H9 (cell line): ENCODE measurements at regions not wholly inside any gene's neighbourhood (a gene's known extent, or its start where the extent isn't known, plus 50 kb on each side); places are given as distances from the start of the nearest gene placed in this dataset.
"Not testable (repeated sequence)": the region's sequence is repeated elsewhere in the genome, so short reads cannot be mapped to it uniquely, and the experiment has no call there.

ENCODE experiments used
- DNase-seq: peaks from one replicate; pipeline ENCODE4 v3.0.0-alpha.2; 2017
- H2AFZ ChIP-seq: one replicate; pipeline ENCODE4 v1.6.1; 2013; ENCODE audit warnings: mild to moderate bottlenecking, low read length, control low read depth, moderate library complexity
- H2AK5ac ChIP-seq: 2 replicates; pipeline ENCODE4 v1.6.1; 2013; ENCODE audit warnings: low read length, control low read depth, mixed read lengths; ENCODE audit not compliant: insufficient read length
- H2BK120ac ChIP-seq: one replicate; pipeline ENCODE4 v1.6.1; 2013; ENCODE audit warnings: low read depth, mild to moderate bottlenecking, low read length, control low read depth, inconsistent platforms; ENCODE audit not compliant: poor library complexity, severe bottlenecking
- H2BK12ac ChIP-seq: 2 replicates; pipeline ENCODE4 v1.6.1; 2013; ENCODE audit warnings: low read length, control low read depth, mixed read lengths, low read depth; ENCODE audit not compliant: insufficient read length
- H2BK15ac ChIP-seq: 2 replicates; pipeline ENCODE4 v1.6.1; 2013; ENCODE audit warnings: low read depth, low read length, control low read depth
- H2BK20ac ChIP-seq: one replicate; pipeline ENCODE4 v1.6.1; 2013; ENCODE audit warnings: low read depth, mild to moderate bottlenecking, low read length, control low read depth, inconsistent platforms; ENCODE audit not compliant: poor library complexity, severe bottlenecking
- H2BK5ac ChIP-seq: 2 replicates; pipeline ENCODE4 v1.6.1; 2013; ENCODE audit warnings: low read length, control low read depth, mixed read lengths; ENCODE audit not compliant: insufficient read length
- H3K14ac ChIP-seq: 2 replicates; pipeline ENCODE4 v1.6.1; 2013; ENCODE audit warnings: low read length, control low read depth; ENCODE audit not compliant: insufficient read depth
- H3K18ac ChIP-seq: 2 replicates; pipeline ENCODE4 v1.6.1; 2013; ENCODE audit warnings: low read depth, mild to moderate bottlenecking, mixed read lengths, low read length, control low read depth; ENCODE audit not compliant: insufficient read length
- H3K23ac ChIP-seq: 2 replicates; pipeline ENCODE4 v1.6.1; 2013; ENCODE audit warnings: low read length, control low read depth, mixed read lengths, low read depth; ENCODE audit not compliant: insufficient read length
- H3K23me2 ChIP-seq: 2 replicates; pipeline ENCODE4 v1.6.1; 2013; ENCODE audit warnings: low read depth, mild to moderate bottlenecking, mixed read lengths, low read length, control low read depth; ENCODE audit not compliant: insufficient read length, poor library complexity, severe bottlenecking
- H3K27ac ChIP-seq: 2 replicates; pipeline ENCODE4 v1.5.1; 2013; ENCODE audit warnings: low read length, control low read depth, mixed read lengths, low read depth; ENCODE audit not compliant: insufficient read length
- H3K27me3 ChIP-seq: 2 replicates; pipeline ENCODE4 v1.6.1; 2013; ENCODE audit warnings: low read length, control low read depth, inconsistent platforms; ENCODE audit not compliant: insufficient read depth
- H3K4ac ChIP-seq: 2 replicates; pipeline ENCODE4 v1.6.1; 2013; ENCODE audit warnings: low read depth, mild to moderate bottlenecking, control low read depth, inconsistent platforms, low read length, moderate library complexity
- H3K4me1 ChIP-seq: 2 replicates; pipeline ENCODE4 v1.6.1; 2013; ENCODE audit warnings: low read length, control low read depth, inconsistent platforms; ENCODE audit not compliant: insufficient read depth
- H3K4me2 ChIP-seq: 2 replicates; pipeline ENCODE4 v1.6.1; 2013; ENCODE audit warnings: low read length, control low read depth, mixed read lengths; ENCODE audit not compliant: insufficient read length, insufficient read depth
- H3K56ac ChIP-seq: 2 replicates; pipeline ENCODE4 v1.6.1; 2013; ENCODE audit warnings: low read depth, mild to moderate bottlenecking, mixed read lengths, low read length, control low read depth; ENCODE audit not compliant: insufficient read length
- H3K79me1 ChIP-seq: 2 replicates; pipeline ENCODE4 v1.6.1; 2013; ENCODE audit warnings: low read depth, mild to moderate bottlenecking, moderate library complexity, low read length, control low read depth, inconsistent platforms; ENCODE audit not compliant: insufficient read depth, poor library complexity, severe bottlenecking
- H3K79me2 ChIP-seq: 2 replicates; pipeline ENCODE4 v1.6.1; 2013; ENCODE audit warnings: low read length, control low read depth, inconsistent platforms; ENCODE audit not compliant: insufficient read depth
- H3K9ac ChIP-seq: 2 replicates; pipeline ENCODE4 v1.6.1; 2013; ENCODE audit warnings: low read length, control low read depth, mixed read lengths; ENCODE audit not compliant: insufficient read length; ENCODE audit errors: extremely low read depth
- H3K9me3 ChIP-seq: one replicate; pipeline ENCODE4 v1.6.1; 2013; ENCODE audit warnings: low read depth, low read length, inconsistent platforms; ENCODE audit not compliant: control insufficient read depth
- H3T11ph ChIP-seq: one replicate; pipeline ENCODE4 v1.6.1; 2013; ENCODE audit warnings: mild to moderate bottlenecking, low read length, control low read depth, inconsistent platforms
- H4K20me1 ChIP-seq: one replicate; pipeline ENCODE4 v1.6.1; 2013; ENCODE audit not compliant: control insufficient read depth, insufficient read length, insufficient read depth
- H4K5ac ChIP-seq: 2 replicates; pipeline ENCODE4 v1.6.1; 2013; ENCODE audit warnings: low read depth, mild to moderate bottlenecking, mixed read lengths, low read length, control low read depth; ENCODE audit not compliant: insufficient read length
- H4K8ac ChIP-seq: replicated peaks from 2 replicates; pipeline ENCODE4 v1.6.1; 2013; ENCODE audit warnings: low read length, control low read depth, mixed read lengths, low read depth; ENCODE audit not compliant: insufficient read length
- H4K91ac ChIP-seq: 2 replicates; pipeline ENCODE4 v1.6.1; 2013; ENCODE audit warnings: low read depth, mild to moderate bottlenecking, moderate library complexity, mixed read lengths, low read length, control low read depth; ENCODE audit not compliant: insufficient read length
- H3K27ac Mint-ChIP-seq, 3 experiments: 2 replicates in 2 of 3; 3 replicates in 1 of 3; pipeline ENCODE4 v1.8.0; 2020 to 2021; ENCODE audit warnings: mixed read lengths in 3 of 3, mild to moderate bottlenecking in 1 of 3, moderate library complexity in 1 of 3
- H3K27me3 Mint-ChIP-seq: 2 replicates; pipeline ENCODE4 v1.8.0; 2021; ENCODE audit warnings: low read depth, mild to moderate bottlenecking, moderate library complexity, mixed read lengths
- H3K36me3 Mint-ChIP-seq, 3 experiments: 2 replicates in 2 of 3; 3 replicates in 1 of 3; pipeline ENCODE4 v1.8.0; 2020 to 2021; ENCODE audit warnings: low read depth in 3 of 3, mixed read lengths in 3 of 3; ENCODE audit not compliant: insufficient read depth in 1 of 3
- H3K4me1 Mint-ChIP-seq, 2 experiments: 2 replicates each; pipeline ENCODE4 v1.8.0; 2020; ENCODE audit warnings: mixed read lengths in 2 of 2
- H3K4me3 Mint-ChIP-seq, 2 experiments: 2 replicates in 1 of 2; 3 replicates in 1 of 2; pipeline ENCODE4 v1.8.0; 2020 to 2021; ENCODE audit warnings: mild to moderate bottlenecking in 2 of 2, mixed read lengths in 2 of 2, moderate library complexity in 1 of 2
- H3K9me3 Mint-ChIP-seq, 2 experiments: 2 replicates in 1 of 2; 3 replicates in 1 of 2; pipeline ENCODE4 v1.8.0; 2020; ENCODE audit warnings: mild to moderate bottlenecking in 2 of 2, mixed read lengths in 2 of 2, moderate library complexity in 1 of 2
- WGBS: extraction: QIAGEN DNeasy Blood & Tissue Kit; methylation state at CpG from one replicate; pipeline ENCODE4 v1.1.7; 2013; ENCODE audit warnings: missing lambda C conversion rate, low lambda C conversion rate, mixed read lengths; ENCODE audit not compliant: insufficient read length; ENCODE audit errors: extremely low coverage; 5-methylcytosine and 5-hydroxymethylcytosine counted together

DNA sequence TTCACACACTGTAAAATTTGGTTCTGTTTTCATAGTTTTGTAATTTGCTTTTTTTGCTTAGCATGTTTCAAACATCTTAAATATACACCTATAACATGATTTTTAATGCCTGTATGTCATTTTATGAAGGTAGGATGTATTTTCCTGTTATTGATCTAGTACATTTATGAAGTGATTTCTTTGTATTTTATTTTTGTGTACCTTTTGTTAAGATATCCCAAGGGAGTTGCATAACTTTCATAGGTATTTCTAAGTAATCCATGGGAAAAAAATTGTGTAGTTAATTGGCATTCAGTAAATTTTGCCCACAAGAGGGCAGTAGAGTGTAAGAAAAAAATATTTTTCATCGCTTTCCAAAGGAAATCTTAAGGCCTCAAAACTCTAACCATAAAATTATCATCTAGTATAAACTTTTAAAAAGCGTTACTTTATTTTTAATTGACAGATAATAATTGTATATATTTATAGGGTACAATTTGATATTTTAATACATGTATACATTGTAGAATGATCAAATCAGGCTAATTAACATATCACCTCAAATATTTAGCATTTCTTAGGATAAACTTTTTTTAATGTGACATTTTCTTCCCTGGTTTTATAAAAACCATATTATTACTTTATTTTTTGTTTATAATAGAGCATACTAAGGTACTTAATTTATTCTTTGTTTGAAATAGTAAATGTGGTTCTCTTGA is 62.8 kb upstream of the ARL17B start:
- not testable (repeated sequence) for H3K18ac ChIP-seq, H2BK12ac ChIP-seq, H3K23ac ChIP-seq, H2BK15ac ChIP-seq, H3K79me1 ChIP-seq, H2AK5ac ChIP-seq, H3K36me3 Mint-ChIP-seq, H3K27me3 Mint-ChIP-seq, H3K4me2 ChIP-seq, H3K9me3 ChIP-seq, H2AFZ ChIP-seq, H4K20me1 ChIP-seq, H3K27ac Mint-ChIP-seq, H3K27ac ChIP-seq, H2BK20ac ChIP-seq, H3K56ac ChIP-seq, H3K79me2 ChIP-seq, H3K9me3 Mint-ChIP-seq, H2BK120ac ChIP-seq, H3K23me2 ChIP-seq, H3K14ac ChIP-seq, H4K8ac ChIP-seq, H4K5ac ChIP-seq, H3K4me1 Mint-ChIP-seq, DNase-seq, H3K4me1 ChIP-seq, H2BK5ac ChIP-seq, H3T11ph ChIP-seq, H3K4me3 Mint-ChIP-seq, H3K27me3 ChIP-seq, H3K4ac ChIP-seq, H3K9ac ChIP-seq, H4K91ac ChIP-seq
- WGBS, result no CpG with 5 or more reads among the region's 2 CpGs

DNA sequence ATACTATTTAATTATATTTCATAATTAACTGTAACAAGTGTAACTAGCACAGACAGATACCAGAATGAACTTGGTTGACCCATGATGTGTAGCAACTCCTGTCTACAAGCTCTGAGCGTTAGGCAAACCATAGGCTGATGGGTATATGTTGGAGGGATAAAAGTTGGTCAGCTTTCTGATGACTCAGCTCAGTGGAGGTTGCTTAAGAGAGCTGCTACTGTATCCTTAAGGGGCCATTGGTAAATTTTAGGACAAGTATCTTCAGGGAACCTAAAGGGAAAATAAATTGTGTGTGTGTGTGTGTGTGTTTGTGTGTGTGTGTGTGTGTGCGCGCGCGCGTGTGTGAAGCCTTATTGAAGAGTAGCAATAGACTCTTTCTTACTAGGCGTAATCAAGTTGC is 56.3 kb upstream of the ARL17B start:
- H3K9me3 ChIP-seq, H2BK15ac ChIP-seq, H3K14ac ChIP-seq, H3K27me3 ChIP-seq, H2AK5ac ChIP-seq, H3K18ac ChIP-seq, H3K4me1 ChIP-seq, H2BK12ac ChIP-seq, H3K4me3 Mint-ChIP-seq, H2BK5ac ChIP-seq, H3K4me2 ChIP-seq, H3K36me3 Mint-ChIP-seq, H3K56ac ChIP-seq, H3K9ac ChIP-seq, H4K5ac ChIP-seq, H2AFZ ChIP-seq, H3K27me3 Mint-ChIP-seq, H2BK120ac ChIP-seq, H4K20me1 ChIP-seq, H3K23me2 ChIP-seq, H4K8ac ChIP-seq, H3K27ac ChIP-seq, H3K27ac Mint-ChIP-seq, H2BK20ac ChIP-seq, H3K9me3 Mint-ChIP-seq, H3K23ac ChIP-seq, H3K4me1 Mint-ChIP-seq, H4K91ac ChIP-seq, H3K79me1 ChIP-seq, H3K4ac ChIP-seq, H3T11ph ChIP-seq, H3K79me2 ChIP-seq: not testable (repeated sequence)
- WGBS, result no CpG with 5 or more reads among the region's 7 CpGs
- peak; percentile 14 for DNase-seq
